Smooth muscle cell (in vitro differentiated cells): ENCODE measurements at regions not wholly inside any gene's neighbourhood (a gene's known extent, or its start where the extent isn't known, plus 50 kb on each side); places are given as distances from the start of the nearest gene placed in this dataset.

ENCODE experiments used
- DNase-seq: peaks from one replicate; lab custom pipeline; 2025; ENCODE audit not compliant: unreplicated experiment; lab: John Stamatoyannopoulos, UW
- H2AFZ ChIP-seq: fragments of 200-600 bp; sonication (generic); 2 replicates; pipeline ENCODE4 v1.6.0; 2016; ENCODE audit warnings: antibody characterized with exemption, low read depth, mild to moderate bottlenecking
- H3F3A ChIP-seq: fragments of 200-600 bp; sonication (generic); 2 replicates; pipeline ENCODE4 v1.6.0; 2017; ENCODE audit warnings: antibody characterized with exemption, low read depth
- H3K27ac ChIP-seq: fragments of 200-600 bp; sonication (generic); 2 replicates; pipeline ENCODE4 v1.5.1; 2016; ENCODE audit warnings: low read depth, mild to moderate bottlenecking
- H3K27me3 ChIP-seq: fragments of 200-600 bp; sonication (generic); 2 replicates; pipeline ENCODE4 v1.6.1; 2016; ENCODE audit warnings: low read depth, mild to moderate bottlenecking
- H3K36me3 ChIP-seq: fragments of 200-600 bp; sonication (generic); 2 replicates; pipeline ENCODE4 v1.5.1; 2016; ENCODE audit warnings: low read depth
- H3K4me1 ChIP-seq: fragments of 200-600 bp; sonication (generic); 2 replicates; pipeline ENCODE4 v1.5.1; 2016; ENCODE audit warnings: low read depth
- H3K4me2 ChIP-seq: fragments of 200-600 bp; sonication (generic); 2 replicates; pipeline ENCODE4 v1.6.0; 2016; ENCODE audit warnings: mild to moderate bottlenecking
- H3K4me3 ChIP-seq: fragments of 200-600 bp; sonication (generic); 2 replicates; pipeline ENCODE4 v1.5.1; 2016; ENCODE audit warnings: mild to moderate bottlenecking
- H3K79me2 ChIP-seq: fragments of 200-600 bp; sonication (generic); 2 replicates; pipeline ENCODE4 v1.6.0; 2016; ENCODE audit warnings: low read depth, mild to moderate bottlenecking
- H3K9ac ChIP-seq: fragments of 200-600 bp; sonication (generic); 2 replicates; pipeline ENCODE4 v1.6.0; 2016; ENCODE audit warnings: low read depth
- H3K9me3 ChIP-seq: fragments of 200-600 bp; sonication (generic); replicated peaks from 2 replicates; pipeline ENCODE4 v1.5.1; 2016; ENCODE audit warnings: low read depth
- H4K20me1 ChIP-seq: fragments of 200-600 bp; sonication (generic); 2 replicates; pipeline ENCODE4 v1.6.0; 2016; ENCODE audit warnings: low read depth
- CTCF ChIP-seq: fragments of 200-600 bp; sonication (generic); IDR thresholded peaks from 2 replicates; pipeline ENCODE4 v1.5.1; 2017; ENCODE audit warnings: borderline replicate concordance, mild to moderate bottlenecking, antibody characterized with exemption; ENCODE audit not compliant: insufficient read depth, poor library complexity, severe bottlenecking
- WGBS: methylation state at CpG from one replicate; pipeline ENCODE4 v1.1.7; 2016; ENCODE audit warnings: low lambda C conversion rate; 5-methylcytosine and 5-hydroxymethylcytosine counted together

GRCh38 chr21:45338311-45339017, 50.8 kb upstream of the POFUT2 start:
- WGBS, result 96% methylated on average over 13 of the region's 13 CpGs
- Histone ChIP-seq H3F3A (no peaks in the 10 kb centered on the region), H3K4me1 (peaks cover 15% of the 10 kb centered on the region), H4K20me1 (no peaks in the 10 kb centered on the region), H3K27me3 (no peaks in the 10 kb centered on the region), H3K4me3 (no peak overlapping the region), H3K27ac (no peak overlapping the region), H3K9ac (no peak overlapping the region), H3K79me2 (no peaks in the 10 kb centered on the region), H2AFZ (no peak overlapping the region), H3K36me3 (no peaks in the 10 kb centered on the region), H3K4me2 (no peak overlapping the region), H3K9me3 (no peaks in the 10 kb centered on the region)
- no peak for DNase-seq
- no peak for TF ChIP-seq CTCF

- Histone ChIP-seq H3K4me1 (peaks cover 7% of the 10 kb centered on the region), H3F3A (no peaks in the 10 kb centered on the region), H3K79me2 (no peaks in the 10 kb centered on the region), H3K36me3 (no peaks in the 10 kb centered on the region), H3K9ac (no peak overlapping the region), H3K4me2 (no peak overlapping the region), H3K27ac (no peak overlapping the region), H3K27me3 (no peaks in the 10 kb centered on the region), H2AFZ (peak overlapping the region; percentile 15), H4K20me1 (no peaks in the 10 kb centered on the region), H3K4me3 (no peak overlapping the region), H3K9me3 (no peaks in the 10 kb centered on the region)
- no peak for DNase-seq
- no peak for TF ChIP-seq CTCF
- 68% methylated on average over 19 of the region's 19 CpGs for whole genome bisulfite sequencing
These were observed 52.0 kb upstream of the POFUT2 start for GRCh38 chr21:45339421-45340402.

GRCh38 chr21:45340515-45340914, 52.8 kb upstream of the POFUT2 start:
- DNase-seq, result no peak
- H3K79me2 ChIP-seq, result no peaks in the 10 kb centered on the region
- no peak overlapping the region for H2AFZ ChIP-seq
- no peaks in the 10 kb centered on the region for H3F3A ChIP-seq
- peaks cover 7% of the 10 kb centered on the region for H3K4me1 ChIP-seq
- no peak for TF ChIP-seq CTCF
- WGBS, result 87% methylated on average over 7 of the region's 8 CpGs
- no peaks in the 10 kb centered on the region for H3K36me3 ChIP-seq
- no peak overlapping the region for H3K9ac ChIP-seq
- H3K4me3 ChIP-seq, result no peak overlapping the region
- no peaks in the 10 kb centered on the region for H4K20me1 ChIP-seq
- no peaks in the 10 kb centered on the region for H3K27me3 ChIP-seq
- no peak overlapping the region for H3K4me2 ChIP-seq
- H3K9me3 ChIP-seq, result no peaks in the 10 kb centered on the region
- no peak overlapping the region for H3K27ac ChIP-seq
